Small intestine (tissue), 7 donors: ENCODE measurements at regions not wholly inside any gene's neighbourhood (a gene's known extent, or its start where the extent isn't known, plus 50 kb on each side); places are given as distances from the start of the nearest gene placed in this dataset.

Source experiments
- DNase-seq, 2 donors: peaks; one replicate each; pipeline versions ENCODE4 v3.0.0 to v3.0.0-alpha.2; 2013
- FAIRE-seq: peaks from 2 replicates; lab custom pipeline; 2012; peaks lifted over from hg19 to GRCh38; lab: Jason Lieb, UNC
- H3K27ac ChIP-seq, 3 donors: one replicate each; pipeline ENCODE4 v1.5.1; 2013; ENCODE audit warnings: low read length in 2 of 3, mild to moderate bottlenecking in 2 of 3, control low read depth in 1 of 3, inconsistent platforms in 1 of 3, low read depth in 1 of 3, moderate library complexity in 1 of 3
- H3K27me3 ChIP-seq, 3 donors: one replicate each; pipeline ENCODE4 v1.6.1; 2013; ENCODE audit warnings: low read length in 3 of 3, inconsistent platforms in 1 of 3; ENCODE audit not compliant: control insufficient read depth in 3 of 3, insufficient read depth in 3 of 3
- H3K36me3 ChIP-seq, 3 donors: one replicate each; pipeline ENCODE4 v1.6.1; 2013; ENCODE audit warnings: low read length in 3 of 3, inconsistent platforms in 1 of 3, low read depth in 1 of 3, mild to moderate bottlenecking in 1 of 3, moderate library complexity in 1 of 3; ENCODE audit not compliant: control insufficient read depth in 3 of 3, insufficient read depth in 2 of 3
- H3K4me1 ChIP-seq, 3 donors: one replicate each; pipeline ENCODE4 v1.6.1; 2013; ENCODE audit warnings: low read length in 2 of 3, inconsistent platforms in 1 of 3, low read depth in 1 of 3, mild to moderate bottlenecking in 1 of 3, moderate library complexity in 1 of 3; ENCODE audit not compliant: control insufficient read depth in 3 of 3, insufficient read depth in 2 of 3
- H3K4me3 ChIP-seq, 3 donors: one replicate each; pipeline ENCODE4 v1.5.1; 2013; ENCODE audit warnings: low read length in 3 of 3, control low read depth in 1 of 3, inconsistent platforms in 1 of 3, low read depth in 1 of 3, mild to moderate bottlenecking in 1 of 3, moderate library complexity in 1 of 3
- H3K9me3 ChIP-seq, 2 donors: one replicate each; pipeline ENCODE4 v1.6.1; 2013; ENCODE audit warnings: low read depth in 1 of 2, low read length in 1 of 2; ENCODE audit not compliant: control insufficient read depth in 2 of 2, insufficient read depth in 1 of 2
- WGBS, 3 donors: extraction: QIAGEN DNeasy Blood & Tissue Kit; methylation state at CpG; one replicate each; pipeline ENCODE4 v1.1.7; 2013; 5-methylcytosine and 5-hydroxymethylcytosine counted together
- donor health status: healthy with polysubstance abuse.
- donor health status: control.
- donor health status: control.
- donor health status: Bipolar disorder and iron deficiency.
- donor health status: healthy.

DNA sequence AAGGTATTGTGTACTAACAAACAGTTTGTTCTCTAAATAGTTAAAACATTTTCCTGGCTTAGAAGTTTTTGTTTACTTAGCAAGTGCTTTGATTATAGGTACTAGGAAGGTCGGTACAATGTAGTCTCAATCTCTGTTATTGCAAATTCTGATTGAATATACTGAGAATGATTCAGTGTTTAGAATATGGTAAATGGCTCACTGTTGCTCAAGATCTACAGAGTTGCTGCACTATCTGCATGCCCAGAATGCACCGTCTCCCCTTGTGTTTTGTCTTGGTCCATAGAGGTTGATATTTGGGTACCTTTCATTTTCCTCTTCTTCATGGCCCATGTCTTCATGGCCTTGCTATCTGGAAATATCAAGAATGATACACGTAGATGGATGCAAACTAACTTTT lies 99.6 kb downstream of the KLF6 start:
- no peak overlapping the region for H3K4me3 ChIP-seq
- whole genome bisulfite sequencing, 3 donors, result 50 to 65% (median 62%) methylated on average over 3 of the region's 3 CpGs
- DNase-seq (no peak), FAIRE-seq (no peak)
- no peaks in the 10 kb centered on the region for H3K36me3 ChIP-seq
- H3K27ac ChIP-seq, result no peak overlapping the region
- H3K27me3 ChIP-seq, result no peaks in the 10 kb centered on the region
- H3K9me3 ChIP-seq, result no peaks in the 10 kb centered on the region
- H3K4me1 ChIP-seq, result no peaks in the 10 kb centered on the region

DNA sequence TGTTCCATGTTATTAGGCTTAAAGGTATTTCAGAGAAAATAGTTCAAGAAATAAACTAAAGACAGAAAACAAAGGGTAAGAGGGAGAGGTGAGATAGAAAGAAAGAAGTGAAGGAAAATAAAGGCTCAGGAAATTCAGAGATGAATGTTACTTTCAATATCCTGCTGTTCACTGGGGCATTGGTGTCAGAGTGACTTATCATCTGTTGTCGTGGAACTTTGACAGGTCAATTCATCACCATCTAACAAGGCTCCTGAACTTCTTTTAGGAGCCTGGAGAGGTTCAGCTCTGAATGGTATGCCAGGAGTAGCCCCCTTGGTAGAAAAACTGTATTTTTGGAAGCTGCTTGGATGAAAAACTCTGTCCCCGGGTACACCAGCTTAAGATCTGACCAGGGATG lies 100.1 kb downstream of the KLF6 start:
- H3K9me3 ChIP-seq, result no peaks in the 10 kb centered on the region
- H3K4me3 ChIP-seq, result no peak overlapping the region
- FAIRE-seq (no peak), DNase-seq (peak in 1 of 2 donors; percentile 10)
- no peaks in the 10 kb centered on the region for H3K4me1 ChIP-seq
- 30 to 41% (median 37%) methylated on average over 2 of the region's 2 CpGs for WGBS, 3 donors
- H3K27me3 ChIP-seq, result no peaks in the 10 kb centered on the region
- H3K36me3 ChIP-seq, result no peaks in the 10 kb centered on the region
- H3K27ac ChIP-seq, result no peak overlapping the region

DNA sequence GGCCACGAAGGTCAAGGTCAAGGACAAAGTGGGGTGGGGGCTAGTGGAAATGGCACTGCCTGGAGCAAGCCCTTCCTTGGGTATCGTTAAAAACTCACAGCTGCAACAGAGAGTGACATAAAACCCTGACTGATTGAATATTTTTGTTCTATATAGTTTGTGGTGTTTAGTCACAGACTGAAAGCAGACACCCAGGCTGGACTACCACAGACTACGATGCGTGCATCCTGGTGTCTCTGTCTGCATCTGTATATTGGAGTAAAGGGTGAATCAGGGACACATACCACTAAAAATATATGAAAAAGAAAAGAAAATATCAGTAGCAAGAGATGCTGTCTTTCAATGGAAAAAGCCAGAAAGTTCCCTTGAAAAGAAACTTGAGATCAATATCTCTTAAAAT lies 101.4 kb downstream of the KLF6 start:
- no peaks in the 10 kb centered on the region for H3K27me3 ChIP-seq
- no peak overlapping the region for H3K27ac ChIP-seq
- H3K36me3 ChIP-seq, result no peaks in the 10 kb centered on the region
- no peaks in the 10 kb centered on the region for H3K9me3 ChIP-seq
- no peak overlapping the region for H3K4me3 ChIP-seq
- 87 to 93% (median 92%) methylated on average over 4 of the region's 4 CpGs for WGBS, 3 donors
- FAIRE-seq (no peak), DNase-seq (no peak)
- H3K4me1 ChIP-seq, result no peaks in the 10 kb centered on the region

DNA sequence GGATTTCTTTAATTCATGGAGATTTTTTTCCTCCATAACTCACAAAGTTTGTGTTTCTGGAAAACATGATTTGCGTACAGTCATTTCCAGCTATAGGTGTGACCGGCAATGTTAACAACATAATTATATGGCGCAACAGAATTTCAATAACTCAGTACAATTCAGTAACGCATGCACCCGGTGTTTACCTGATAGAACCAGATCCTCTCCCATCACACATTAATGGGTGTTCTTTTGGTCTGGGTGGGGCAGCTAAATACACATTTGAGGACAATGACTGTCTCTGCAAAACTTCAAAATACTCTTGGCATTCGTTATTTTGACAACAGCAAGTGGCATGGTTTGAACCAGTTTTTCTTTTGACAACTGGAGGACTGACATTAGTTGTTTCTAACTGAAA lies 102.3 kb downstream of the KLF6 start:
- Histone ChIP-seq H3K4me1 (no peaks in the 10 kb centered on the region), H3K27me3 (no peaks in the 10 kb centered on the region), H3K36me3 (no peaks in the 10 kb centered on the region), H3K27ac (no peak overlapping the region), H3K4me3 (no peak overlapping the region), H3K9me3 (no peaks in the 10 kb centered on the region)
- WGBS, 3 donors, result 84 to 92% (median 85%) methylated on average over 6 of the region's 6 CpGs
- no peak for DNase-seq
- FAIRE-seq, result no peak

DNA sequence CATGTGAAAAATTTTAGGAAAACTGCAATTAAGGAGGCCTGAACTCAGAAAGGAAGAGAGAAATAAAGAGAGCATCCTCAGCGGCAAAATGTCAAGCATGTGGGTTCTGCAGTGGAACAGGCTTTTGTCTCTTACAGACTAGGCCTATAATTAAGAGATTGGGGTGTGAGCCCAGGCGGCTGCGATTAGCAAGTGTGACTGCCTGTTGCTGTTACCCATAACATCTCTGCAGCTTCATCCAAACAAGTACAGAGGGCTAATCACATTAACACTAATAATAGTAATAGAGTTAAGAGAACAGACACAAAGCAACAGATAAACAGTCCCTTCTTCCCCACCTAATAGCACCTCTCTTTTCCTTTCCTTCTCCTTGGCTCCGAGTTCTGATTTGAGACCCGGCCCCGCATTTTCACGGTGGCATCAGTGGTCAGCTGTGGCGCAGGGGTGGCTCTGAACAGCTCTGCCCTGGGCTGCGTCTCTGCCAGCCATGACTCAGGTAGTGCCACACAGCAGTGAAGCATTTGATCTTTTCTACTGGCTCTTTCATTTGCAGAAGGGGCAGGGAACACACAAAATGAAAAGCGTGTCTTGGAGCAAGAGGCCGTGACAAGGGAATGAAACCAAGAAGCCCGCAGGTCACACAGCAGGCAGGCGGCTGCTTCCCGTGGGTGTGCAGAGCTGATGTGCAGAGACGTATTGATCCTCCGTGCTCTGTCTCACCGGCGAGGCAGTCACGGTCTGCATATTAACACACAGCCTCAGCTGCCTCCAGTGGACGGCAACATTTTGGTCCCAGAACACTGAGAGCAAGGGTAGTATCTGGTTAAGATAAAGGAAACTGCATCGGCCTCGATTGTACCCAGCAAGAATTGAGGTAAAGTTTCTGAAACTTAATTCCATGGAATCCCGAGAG lies 103.1 kb downstream of the KLF6 start:
- WGBS, 3 donors, result 83 to 89% (median 85%) methylated on average over 23 of the region's 23 CpGs
- no peaks in the 10 kb centered on the region for H3K4me1 ChIP-seq
- no peak overlapping the region for H3K27ac ChIP-seq
- no peaks in the 10 kb centered on the region for H3K27me3 ChIP-seq
- DNase-seq, result no peak
- no peaks in the 10 kb centered on the region for H3K9me3 ChIP-seq
- FAIRE-seq, result no peak
- no peaks in the 10 kb centered on the region for H3K36me3 ChIP-seq
- no peak overlapping the region for H3K4me3 ChIP-seq

DNA sequence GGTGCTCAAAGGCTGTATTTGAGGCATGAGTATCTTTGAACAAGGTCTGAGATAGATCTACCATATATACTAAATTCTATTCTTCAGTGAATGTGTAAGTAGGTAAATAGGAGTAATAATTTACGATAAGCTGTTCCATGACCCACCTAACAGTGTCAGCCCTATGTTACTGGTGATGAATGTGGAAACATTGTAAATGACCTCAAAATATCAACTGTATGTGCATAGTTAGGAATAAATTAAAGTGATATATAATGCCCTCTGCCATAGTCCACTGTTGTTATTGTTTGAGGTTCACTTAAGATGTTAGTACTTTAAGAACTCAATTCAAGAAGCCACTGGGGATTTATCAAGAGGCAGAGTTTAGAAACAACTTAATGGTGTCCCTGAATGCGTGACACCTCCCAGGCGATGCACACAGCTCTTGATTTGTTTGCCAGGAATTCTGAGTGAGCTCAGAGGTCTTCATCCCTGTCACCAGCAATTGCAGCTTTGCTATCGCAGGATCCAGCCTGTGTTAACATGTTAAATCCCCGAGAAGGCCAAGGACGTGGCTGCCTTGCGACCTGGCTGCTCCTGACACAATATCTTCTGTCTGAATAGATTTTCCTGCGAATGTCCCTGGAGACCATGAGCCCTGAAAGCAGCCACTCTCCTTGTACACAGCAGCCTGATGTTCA lies 104.9 kb downstream of the KLF6 start:
- Histone ChIP-seq H3K27ac (no peak overlapping the region), H3K36me3 (no peaks in the 10 kb centered on the region), H3K27me3 (no peaks in the 10 kb centered on the region), H3K4me1 (no peaks in the 10 kb centered on the region), H3K4me3 (no peak overlapping the region), H3K9me3 (no peaks in the 10 kb centered on the region)
- FAIRE-seq (no peak), DNase-seq (no peak)
- WGBS, 3 donors, result 81 to 87% (median 85%) methylated on average over 8 of the region's 8 CpGs

DNA sequence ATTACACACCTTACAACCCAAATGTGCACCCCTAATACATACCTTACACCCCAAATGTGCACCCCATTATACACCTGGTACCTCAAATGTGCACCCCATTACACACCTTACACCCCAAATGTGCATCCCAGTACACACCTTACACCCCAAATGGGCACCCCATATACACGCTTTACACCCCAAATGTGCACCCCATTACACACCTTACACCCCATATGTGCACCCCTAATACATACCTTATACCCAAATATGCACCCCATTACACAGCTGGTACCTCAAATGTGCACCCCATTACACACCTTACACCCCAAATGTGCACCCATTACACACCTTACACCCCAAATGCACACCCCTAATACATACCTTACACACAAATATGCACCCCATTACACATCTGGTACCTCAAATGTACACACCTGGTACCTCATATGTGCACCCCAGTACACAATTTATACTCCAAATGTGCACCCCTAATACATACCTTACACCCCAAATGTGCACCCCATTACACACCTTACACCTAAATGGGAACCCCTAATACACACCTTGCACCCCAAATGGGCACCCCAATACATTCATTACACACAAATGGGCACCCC lies 106.3 kb downstream of the KLF6 start:
- DNase-seq (no peak), FAIRE-seq (no peak)
- no peak overlapping the region for H3K27ac ChIP-seq
- no peaks in the 10 kb centered on the region for H3K4me1 ChIP-seq
- WGBS, 3 donors, result 81 to 88% (median 84%) methylated on average over 1 of the region's 1 CpG
- no peaks in the 10 kb centered on the region for H3K27me3 ChIP-seq
- no peaks in the 10 kb centered on the region for H3K9me3 ChIP-seq
- H3K36me3 ChIP-seq, result no peaks in the 10 kb centered on the region
- H3K4me3 ChIP-seq, result no peak overlapping the region

DNA sequence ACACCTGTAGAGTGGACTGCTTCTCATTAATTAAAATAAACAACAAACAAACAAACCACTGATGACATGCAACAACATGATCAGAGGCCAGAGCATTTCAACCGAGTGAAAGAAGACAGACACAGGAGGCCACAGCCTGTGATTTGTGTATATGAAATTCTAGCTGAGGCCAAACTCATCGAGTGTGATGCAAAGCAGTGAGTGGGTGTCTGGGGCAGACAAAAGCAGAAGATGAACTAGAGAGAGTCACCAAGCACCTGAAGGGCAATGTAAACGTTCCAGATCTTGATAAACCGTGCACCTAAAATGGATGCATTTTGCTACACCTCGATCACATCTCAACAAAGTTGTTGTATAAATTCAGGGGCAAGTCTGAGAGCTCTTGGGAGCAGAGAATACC lies 108.4 kb downstream of the KLF6 start:
- Histone ChIP-seq H3K27ac (no peak overlapping the region), H3K9me3 (no peaks in the 10 kb centered on the region), H3K27me3 (no peaks in the 10 kb centered on the region), H3K4me3 (no peak overlapping the region), H3K36me3 (no peaks in the 10 kb centered on the region), H3K4me1 (no peaks in the 10 kb centered on the region)
- DNase-seq (no peak), FAIRE-seq (no peak)
- 55 to 59% (median 56%) methylated on average over 5 of the region's 5 CpGs for WGBS, 3 donors
